HG03521 (cell line): ENCODE measurements at regions not wholly inside any gene's neighbourhood (a gene's known extent, or its start where the extent isn't known, plus 50 kb on each side); places are given as distances from the start of the nearest gene placed in this dataset.

ENCODE experiments used
- ATAC-seq: cut with Tn5 transposase; IDR thresholded peaks from one replicate; pipeline ENCODE4 v1.9.1; 2021; ENCODE audit warnings: mild to moderate bottlenecking, moderate library complexity; ENCODE audit not compliant: unreplicated experiment

- ATAC-seq = no peak
These were observed 231.7 kb downstream of the MTX2 start for GRCh38 chr2:176500901-176501300.

DNA sequence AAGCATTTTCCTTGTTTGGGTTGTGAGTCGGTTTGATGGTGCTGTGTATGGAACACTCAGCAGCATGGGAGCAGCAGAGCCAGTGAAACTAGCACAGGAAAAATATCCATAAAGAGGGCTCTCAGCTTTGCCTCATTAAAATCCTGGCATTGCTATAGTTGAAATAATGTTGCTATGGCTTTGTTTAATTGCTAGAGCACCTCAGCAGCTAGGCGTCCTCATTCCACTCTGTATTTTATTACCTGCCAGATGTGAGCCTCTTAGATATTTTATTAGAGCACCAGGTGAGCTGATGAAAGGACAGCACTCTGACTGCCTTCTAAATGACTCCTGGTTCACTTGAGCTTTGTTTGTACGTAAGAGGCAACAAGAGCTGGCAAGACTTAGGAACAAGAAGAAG, 232.4 kb downstream of the MTX2 start:
- no peak for ATAC-seq

DNA sequence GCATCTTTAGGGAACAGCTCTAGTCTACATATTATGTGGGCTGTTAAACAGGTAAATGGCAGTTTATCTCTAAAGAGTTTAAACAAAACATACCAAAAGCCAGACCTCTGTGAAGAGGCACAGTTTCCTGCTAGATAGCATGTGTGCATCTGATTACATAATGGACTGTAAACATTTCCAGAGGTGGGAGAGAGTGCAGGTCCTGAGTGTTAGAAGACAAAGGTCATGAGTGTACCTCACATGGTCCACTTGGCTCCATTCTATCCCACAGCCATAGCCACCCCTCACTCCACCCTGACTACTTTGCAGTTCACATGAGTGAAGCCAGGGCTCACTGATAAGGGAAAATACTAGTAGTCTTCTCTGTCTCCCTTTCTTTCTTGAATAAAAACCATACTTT, 233.4 kb downstream of the MTX2 start:
- ATAC-seq = no peak

GRCh38 chr2:176503776-176504175, 234.5 kb downstream of the MTX2 start:
- ATAC-seq = no peak

DNA sequence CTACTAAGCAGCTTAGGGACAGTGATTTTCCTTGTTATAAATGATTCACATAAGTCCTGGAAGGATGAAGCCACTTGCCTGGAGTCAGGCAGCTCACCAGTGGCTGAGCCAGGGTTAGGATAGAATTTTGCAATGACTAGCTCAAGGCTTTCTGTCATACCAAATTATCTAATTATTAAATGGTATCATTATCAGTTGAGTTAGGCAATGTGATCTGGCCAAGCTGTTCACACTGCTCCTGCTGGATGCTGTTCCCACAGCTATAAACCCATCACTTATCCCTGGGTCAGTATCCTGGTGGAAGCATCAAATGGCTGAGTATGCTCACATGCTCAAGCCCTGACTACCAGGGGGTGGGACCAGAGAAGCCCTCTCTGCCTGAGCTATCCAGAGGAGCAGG, 235.2 kb downstream of the MTX2 start:
- no peak for ATAC-seq

- ATAC-seq = no peak
These were observed 238.5 kb downstream of the MTX2 start for GRCh38 chr2:176507786-176508185.

DNA sequence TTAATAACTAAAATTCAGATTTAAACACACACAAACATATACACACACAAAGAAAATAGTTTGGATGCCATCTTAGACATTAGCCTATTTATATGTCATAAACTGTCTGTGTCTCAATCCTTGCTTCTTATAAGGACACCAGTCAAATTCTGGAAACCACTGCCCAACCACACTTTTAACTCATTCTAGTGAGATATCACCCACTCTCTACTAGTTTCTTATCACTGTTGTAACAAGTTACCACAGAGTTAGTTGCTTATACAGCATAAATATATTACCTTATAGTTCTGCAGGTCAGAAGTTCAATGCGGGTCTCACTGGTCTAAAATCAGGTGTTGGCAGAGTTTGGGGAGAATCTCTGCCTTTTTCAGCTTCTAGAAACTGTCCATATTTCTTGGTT, 239.1 kb downstream of the MTX2 start:
- no peak for ATAC-seq

DNA sequence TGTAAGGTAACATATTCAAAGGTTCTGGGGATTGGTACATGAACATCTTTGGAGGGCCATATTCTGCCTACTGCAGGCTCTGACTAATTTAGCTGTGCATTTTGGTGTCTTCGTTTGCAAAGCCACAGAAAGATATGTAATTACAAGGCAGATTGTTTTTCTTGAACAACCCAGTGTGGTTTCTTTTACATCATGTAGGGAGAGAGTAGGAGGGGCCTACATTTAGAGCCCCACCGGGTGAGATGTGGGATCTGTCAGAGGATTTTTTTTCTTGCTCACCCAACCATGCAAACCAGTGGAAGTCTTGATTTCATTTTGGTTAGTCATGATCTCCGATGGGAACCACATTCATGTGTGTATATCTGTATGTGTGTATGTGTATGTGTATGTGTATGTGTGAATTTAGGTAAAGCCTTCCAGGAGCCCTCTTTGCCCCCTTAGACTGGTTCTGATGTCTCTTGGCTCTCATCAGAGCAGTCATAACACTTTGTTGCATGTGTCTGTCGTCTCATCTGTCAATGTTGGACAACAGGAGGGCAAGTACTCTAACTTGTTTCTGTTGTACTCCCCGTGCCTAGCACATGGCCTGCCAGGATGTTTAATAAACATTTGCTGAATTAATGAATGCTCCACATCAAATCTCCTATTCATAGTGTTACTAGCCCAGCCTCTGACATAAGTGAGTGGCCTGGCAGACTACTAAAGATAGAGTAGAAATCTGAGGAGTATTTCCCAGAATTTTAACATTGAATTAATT, 239.9 kb downstream of the MTX2 start:
- peak; percentile 65 for ATAC-seq

GRCh38 chr2:176514276-176514675, 245.0 kb downstream of the MTX2 start:
- ATAC-seq = no peak

GRCh38 chr2:176514805-176515500, 245.7 kb downstream of the MTX2 start:
- ATAC-seq = no peak

- no peak for ATAC-seq
These were observed 246.9 kb downstream of the MTX2 start for GRCh38 chr2:176516051-176516602.

GRCh38 chr2:176518823-176519222, 249.6 kb downstream of the MTX2 start:
- ATAC-seq = no peak

DNA sequence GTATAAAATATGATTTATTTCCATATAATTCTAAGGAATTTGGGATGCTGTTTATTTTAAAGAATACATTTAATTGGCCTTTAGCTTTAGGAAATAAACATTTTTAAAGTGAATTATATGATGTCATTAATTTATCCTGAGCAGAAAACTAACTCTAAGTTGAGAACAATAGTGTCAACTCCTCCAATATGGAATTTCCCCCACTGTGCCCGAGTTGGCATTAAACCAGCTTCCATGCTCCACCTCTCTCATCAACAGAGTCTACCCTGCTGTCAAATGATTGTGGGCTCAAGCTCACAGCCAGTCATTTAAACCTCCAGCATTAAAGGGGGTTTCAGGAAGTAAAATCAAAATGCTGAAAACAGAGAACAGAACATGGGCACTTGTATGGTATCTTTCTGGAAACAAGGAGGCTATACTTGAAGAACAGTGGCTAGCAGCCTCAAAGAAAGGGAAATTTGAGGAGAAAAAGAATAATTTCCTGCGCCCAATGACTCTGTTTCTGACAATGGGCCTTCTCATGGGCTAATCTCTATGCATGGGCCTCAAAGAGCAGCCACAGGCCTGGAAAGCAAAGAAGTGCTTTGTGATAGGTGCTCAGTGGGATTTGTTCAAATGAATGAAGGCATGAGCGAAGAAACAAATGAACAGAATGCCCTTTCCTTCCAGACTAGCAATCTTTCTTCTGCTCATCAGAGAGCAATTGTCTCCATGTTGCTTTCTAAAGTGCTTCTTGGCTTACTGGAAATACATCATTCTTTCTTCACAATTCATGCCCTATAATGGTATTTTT, 252.8 kb downstream of the MTX2 start:
- no peak for ATAC-seq

DNA sequence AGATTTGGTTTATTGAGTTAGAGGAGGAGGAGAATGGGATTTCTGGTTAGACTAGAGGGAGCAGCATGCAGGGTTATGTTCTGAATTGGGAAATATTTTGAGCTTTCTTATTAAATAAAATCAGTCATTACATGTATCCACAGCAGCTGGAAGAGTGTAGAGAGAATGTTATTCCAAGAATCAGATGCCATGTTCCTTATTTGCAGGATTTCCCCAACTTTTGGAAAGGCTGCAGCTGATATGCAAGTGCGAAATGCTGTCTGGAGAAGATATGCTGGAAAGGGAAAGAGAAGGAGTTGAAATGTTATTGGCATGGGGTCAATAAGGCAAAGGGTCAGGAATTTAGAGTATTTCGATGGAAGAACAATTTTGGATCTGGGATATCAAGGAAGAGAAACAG, 255.8 kb downstream of the MTX2 start:
- ATAC-seq = no peak

- no peak for ATAC-seq
These were observed 258.0 kb downstream of the MTX2 start for GRCh38 chr2:176526995-176527901.

- no peak for ATAC-seq
These were observed 262.4 kb downstream of the MTX2 start for GRCh38 chr2:176531608-176532007.

DNA sequence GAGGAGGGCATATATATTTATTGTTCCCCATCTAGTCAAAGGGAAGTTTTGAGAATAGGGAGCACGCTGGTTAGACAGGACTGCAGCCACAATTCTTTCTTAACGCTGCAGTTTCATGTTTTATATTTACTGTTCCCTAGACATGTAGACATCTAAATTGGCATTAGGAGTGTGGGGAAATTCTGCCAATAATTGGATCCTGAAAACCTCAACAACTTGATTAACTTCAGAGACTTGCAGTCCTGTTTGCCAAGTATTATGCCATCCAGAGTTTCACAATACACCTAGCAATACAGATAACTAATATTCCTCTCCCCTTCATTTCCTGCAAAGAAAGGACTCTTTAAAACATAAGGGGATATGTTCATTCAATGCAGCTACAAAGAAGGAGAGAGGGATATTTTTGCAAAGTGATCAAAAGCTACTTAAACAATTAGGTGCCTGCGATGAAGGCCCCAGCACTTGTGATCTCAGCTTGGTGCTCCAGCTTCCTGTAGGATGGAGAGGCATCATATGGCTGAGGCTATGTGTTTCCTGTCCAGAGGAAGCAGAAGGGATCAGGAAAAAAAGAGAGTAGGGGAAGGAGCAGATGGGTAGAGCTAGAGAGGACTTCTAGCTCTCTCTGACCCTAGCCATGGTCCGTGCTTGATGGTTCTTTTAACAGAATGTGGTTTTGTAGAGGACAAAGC, 264.4 kb downstream of the MTX2 start:
- ATAC-seq = no peak

GRCh38 chr2:176534798-176535466, 265.7 kb downstream of the MTX2 start:
- ATAC-seq = no peak

GRCh38 chr2:176535467-176536113, 266.3 kb downstream of the MTX2 start:
- no peak for ATAC-seq
